Vagina (tissue), 2 donors: ENCODE measurements at regions not wholly inside any gene's neighbourhood (a gene's known extent, or its start where the extent isn't known, plus 50 kb on each side); places are given as distances from the start of the nearest gene placed in this dataset.

Experiments used
- DNase-seq, 2 donors: peaks; one replicate each; pipeline ENCODE4 v3.0.0-alpha.2; 2017; ENCODE audit errors: extremely low spot score in 2 of 2
- H3K27ac ChIP-seq: fragments of 200-600 bp; sonication (generic); one replicate; pipeline ENCODE4 v1.5.1; 2019
- H3K27me3 ChIP-seq: fragments of 200-600 bp; sonication (generic); one replicate; pipeline ENCODE4 v1.5.1; 2019
- H3K36me3 ChIP-seq, 2 donors: fragments of 200-600 bp; sonication (generic); one replicate each; pipeline ENCODE4 v1.5.1; 2017 to 2019
- H3K4me1 ChIP-seq: fragments of 200-600 bp; sonication (generic); one replicate; pipeline ENCODE4 v1.5.1; 2019
- H3K4me3 ChIP-seq, 2 donors: fragments of 200-600 bp; sonication (generic); 1 replicate in 1 of 2; 2 replicates in 1 of 2; pipeline ENCODE4 v1.5.1; 2016 to 2019
- H3K9me3 ChIP-seq: fragments of 200-600 bp; sonication (generic); one replicate; pipeline ENCODE4 v1.5.1; 2019
- CTCF ChIP-seq, 3 experiments: fragments of 450-650 bp in 2 of 3; fragments of 200-600 bp in 1 of 3; sonication (generic) in 1 of 3; IDR thresholded peaks; one replicate each; pipeline ENCODE4 v1.5.1; 2017 to 2019; ENCODE audit warnings: antibody characterized with exemption in 3 of 3, mild to moderate bottlenecking in 2 of 3, moderate library complexity in 2 of 3
- POLR2A ChIP-seq, 2 donors: fragments of 450-650 bp; IDR thresholded peaks; one replicate each; pipeline ENCODE4 v1.6.1; 2017; ENCODE audit warnings: antibody characterized with exemption in 2 of 2, mild to moderate bottlenecking in 2 of 2, moderate library complexity in 2 of 2
- POLR2AphosphoS5 ChIP-seq, 2 donors: sonication (generic); formaldehyde crosslinking; IDR thresholded peaks; one replicate each; pipeline ENCODE4 v1.9.0; 2017; ENCODE audit warnings: antibody characterized with exemption in 2 of 2, mild to moderate bottlenecking in 2 of 2, low read depth in 1 of 2; ENCODE audit not compliant: insufficient read depth in 1 of 2
- intact Hi-C: fragments of 100-400 bp; cut with DNase I; formaldehyde crosslinking; loops from one replicate; pipeline ENCODE4 v1.15.1; 2023

GRCh38 chr2:239539083-239539775 is 138.4 kb upstream of the HDAC4 start:
- no peak for DNase-seq
- peaks cover 6% of the 10 kb centered on the region for H3K4me1 ChIP-seq
- H3K4me3 ChIP-seq = no peak overlapping the region
- no peak overlapping the region for H3K27ac ChIP-seq
- H3K36me3 ChIP-seq = no peaks in the 10 kb centered on the region
- H3K27me3 ChIP-seq = no peaks in the 10 kb centered on the region
- TF ChIP-seq POLR2A (IDR thresholded peaks at IDR 0.05) = no peak
- TF ChIP-seq CTCF (IDR thresholded peaks at IDR 0.05) = no peak
- no peak for TF ChIP-seq POLR2AphosphoS5 (IDR thresholded peaks at IDR 0.05; ENCODE audit: insufficient read depth in 1 of 2, low read depth in 1 of 2)
- H3K9me3 ChIP-seq = no peaks in the 10 kb centered on the region
- intact Hi-C loops = no loop called here

GRCh38 chr2:239538357-239539052 is 137.7 kb upstream of the HDAC4 start:
- no peaks in the 10 kb centered on the region for H3K27me3 ChIP-seq
- no peak overlapping the region for H3K27ac ChIP-seq
- no peaks in the 10 kb centered on the region for H3K36me3 ChIP-seq
- H3K9me3 ChIP-seq = no peaks in the 10 kb centered on the region
- TF ChIP-seq POLR2A (IDR thresholded peaks at IDR 0.05) (no peak), POLR2AphosphoS5 (IDR thresholded peaks at IDR 0.05; ENCODE audit: insufficient read depth in 1 of 2, low read depth in 1 of 2) (no peak), CTCF (IDR thresholded peaks at IDR 0.05) (no peak)
- H3K4me1 ChIP-seq = peaks cover 8% of the 10 kb centered on the region
- H3K4me3 ChIP-seq = no peak overlapping the region
- no peak for DNase-seq
- intact Hi-C loops = no loop called here

GRCh38 chr2:239537633-239538356 is 137.0 kb upstream of the HDAC4 start:
- H3K36me3 ChIP-seq = no peaks in the 10 kb centered on the region
- no peak for TF ChIP-seq POLR2A (IDR thresholded peaks at IDR 0.05)
- no peak for TF ChIP-seq CTCF (IDR thresholded peaks at IDR 0.05)
- TF ChIP-seq POLR2AphosphoS5 (IDR thresholded peaks at IDR 0.05; ENCODE audit: insufficient read depth in 1 of 2, low read depth in 1 of 2) = no peak
- H3K27ac ChIP-seq = no peak overlapping the region
- H3K27me3 ChIP-seq = no peaks in the 10 kb centered on the region
- H3K9me3 ChIP-seq = no peaks in the 10 kb centered on the region
- DNase-seq = no peak
- intact Hi-C loops = no loop called here
- H3K4me1 ChIP-seq = peaks cover 15% of the 10 kb centered on the region
- H3K4me3 ChIP-seq = no peak overlapping the region

- Histone ChIP-seq H3K27me3 (no peaks in the 10 kb centered on the region), H3K36me3 (no peaks in the 10 kb centered on the region), H3K27ac (no peak overlapping the region), H3K4me1 (peaks cover 25% of the 10 kb centered on the region), H3K9me3 (no peaks in the 10 kb centered on the region), H3K4me3 (no peak overlapping the region)
- intact Hi-C loops = no loop called here
- TF ChIP-seq POLR2AphosphoS5 (IDR thresholded peaks at IDR 0.05; ENCODE audit: insufficient read depth in 1 of 2, low read depth in 1 of 2) (no peak), POLR2A (IDR thresholded peaks at IDR 0.05) (no peak), CTCF (IDR thresholded peaks at IDR 0.05) (no peak)
- DNase-seq = no peak
Measured at GRCh38 chr2:239536186-239536585, 135.4 kb upstream of the HDAC4 start.
